Mesenchymal stem cell (in vitro differentiated cells and primary cell): ENCODE measurements at regions not wholly inside any gene's neighbourhood (a gene's known extent, or its start where the extent isn't known, plus 50 kb on each side); places are given as distances from the start of the nearest gene placed in this dataset.

Experiments used
- DNase-seq: peaks from one replicate; pipeline ENCODE4 v3.0.0-alpha.2; 2013
- H2AFZ ChIP-seq: one replicate; pipeline ENCODE4 v1.6.1; 2013; ENCODE audit warnings: low read depth, mild to moderate bottlenecking, control low read depth, inconsistent platforms, low read length, moderate library complexity
- H2AK5ac ChIP-seq: 2 replicates; pipeline ENCODE4 v1.6.1; 2013; ENCODE audit warnings: low read length, moderate library complexity, mild to moderate bottlenecking, inconsistent platforms; ENCODE audit not compliant: severe bottlenecking
- H2BK120ac ChIP-seq: one replicate; pipeline ENCODE4 v1.6.1; 2013; ENCODE audit warnings: low read depth, mild to moderate bottlenecking, inconsistent platforms, low read length, moderate library complexity
- H2BK12ac ChIP-seq, 2 experiments: one replicate each; pipeline ENCODE4 v1.6.1; 2013; ENCODE audit warnings: inconsistent platforms in 2 of 2, low read length in 2 of 2, mild to moderate bottlenecking in 2 of 2, moderate library complexity in 2 of 2, control low read depth in 1 of 2
- H2BK15ac ChIP-seq: one replicate; pipeline ENCODE4 v1.6.1; 2013; ENCODE audit warnings: mild to moderate bottlenecking, low read depth, inconsistent platforms; ENCODE audit not compliant: poor library complexity, severe bottlenecking
- H2BK5ac ChIP-seq: 2 replicates; pipeline ENCODE4 v1.6.1; 2013; ENCODE audit warnings: low read depth, mild to moderate bottlenecking, low read length, control low read depth, inconsistent platforms; ENCODE audit not compliant: poor library complexity, severe bottlenecking
- H3K14ac ChIP-seq, 2 experiments: one replicate each; pipeline ENCODE4 v1.6.1; 2013; ENCODE audit warnings: inconsistent platforms in 2 of 2, low read length in 2 of 2, control low read depth in 1 of 2, mild to moderate bottlenecking in 1 of 2, moderate library complexity in 1 of 2
- H3K18ac ChIP-seq, 2 experiments: one replicate each; pipeline ENCODE4 v1.6.1; 2013; ENCODE audit warnings: inconsistent platforms in 2 of 2, low read length in 2 of 2, control low read depth in 1 of 2, low read depth in 1 of 2, mild to moderate bottlenecking in 1 of 2
- H3K23ac ChIP-seq, 2 experiments: one replicate each; pipeline ENCODE4 v1.6.1; 2013; ENCODE audit warnings: inconsistent platforms in 2 of 2, low read length in 2 of 2, mild to moderate bottlenecking in 2 of 2, moderate library complexity in 2 of 2, control low read depth in 1 of 2
- H3K27ac ChIP-seq: 2 replicates; pipeline ENCODE4 v1.5.1; 2013; ENCODE audit warnings: mild to moderate bottlenecking, moderate library complexity, low read length, control low read depth, inconsistent platforms; ENCODE audit not compliant: poor library complexity, severe bottlenecking
- H3K27me3 ChIP-seq, 2 experiments: 2 replicates each; pipeline versions ENCODE4 v1.6.1 to v1.7.0; 2013; ENCODE audit warnings: low read length in 2 of 2, mild to moderate bottlenecking in 2 of 2, moderate library complexity in 2 of 2, control low read depth in 1 of 2, inconsistent platforms in 1 of 2; ENCODE audit not compliant: control insufficient read depth in 1 of 2, insufficient read depth in 1 of 2
- H3K36me3 ChIP-seq, 2 experiments: 2 replicates each; pipeline versions ENCODE4 v1.6.1 to v1.7.0; 2013; ENCODE audit warnings: low read length in 2 of 2, control low read depth in 1 of 2, inconsistent platforms in 1 of 2, low read depth in 1 of 2, mild to moderate bottlenecking in 1 of 2; ENCODE audit not compliant: insufficient read depth in 2 of 2, control insufficient read depth in 1 of 2
- H3K4ac ChIP-seq, 2 experiments: one replicate each; pipeline ENCODE4 v1.6.1; 2013; ENCODE audit warnings: inconsistent platforms in 2 of 2, low read length in 2 of 2, mild to moderate bottlenecking in 2 of 2, moderate library complexity in 2 of 2, control low read depth in 1 of 2, low read depth in 1 of 2
- H3K4me1 ChIP-seq: 2 replicates; pipeline ENCODE4 v1.6.1; 2013; ENCODE audit warnings: low read depth, low read length, control low read depth; ENCODE audit not compliant: control insufficient read depth, insufficient read depth
- H3K4me2 ChIP-seq: 2 replicates; pipeline ENCODE4 v1.6.1; 2013; ENCODE audit warnings: low read length, mild to moderate bottlenecking, inconsistent platforms; ENCODE audit not compliant: poor library complexity, severe bottlenecking
- H3K4me3 ChIP-seq, 2 experiments: 2 replicates each; pipeline versions ENCODE4 v1.5.1 to v1.7.0; 2013; ENCODE audit warnings: low read length in 2 of 2, mild to moderate bottlenecking in 2 of 2, control low read depth in 1 of 2, low read depth in 1 of 2; ENCODE audit not compliant: insufficient read depth in 1 of 2
- H3K79me1 ChIP-seq: replicated peaks from 2 replicates; pipeline ENCODE4 v1.6.1; 2013; ENCODE audit warnings: mild to moderate bottlenecking, control low read depth, low read length, inconsistent platforms; ENCODE audit not compliant: poor library complexity, severe bottlenecking
- H3K9ac ChIP-seq: 2 replicates; pipeline ENCODE4 v1.7.0; 2013; ENCODE audit warnings: mild to moderate bottlenecking, low read length, moderate library complexity
- H3K9me3 ChIP-seq: 2 replicates; pipeline ENCODE4 v1.7.0; 2013; ENCODE audit warnings: mild to moderate bottlenecking, low read length; ENCODE audit not compliant: control insufficient read depth
- H4K8ac ChIP-seq: one replicate; pipeline ENCODE4 v1.6.1; 2013; ENCODE audit warnings: inconsistent platforms, mild to moderate bottlenecking, low read length, moderate library complexity
- H4K91ac ChIP-seq: one replicate; pipeline ENCODE4 v1.6.1; 2013; ENCODE audit warnings: mild to moderate bottlenecking, low read length, inconsistent platforms
- WGBS: methylation state at CpG from one replicate; pipeline ENCODE4 v1.1.7; 2013; ENCODE audit warnings: mixed read lengths; 5-methylcytosine and 5-hydroxymethylcytosine counted together

DNA sequence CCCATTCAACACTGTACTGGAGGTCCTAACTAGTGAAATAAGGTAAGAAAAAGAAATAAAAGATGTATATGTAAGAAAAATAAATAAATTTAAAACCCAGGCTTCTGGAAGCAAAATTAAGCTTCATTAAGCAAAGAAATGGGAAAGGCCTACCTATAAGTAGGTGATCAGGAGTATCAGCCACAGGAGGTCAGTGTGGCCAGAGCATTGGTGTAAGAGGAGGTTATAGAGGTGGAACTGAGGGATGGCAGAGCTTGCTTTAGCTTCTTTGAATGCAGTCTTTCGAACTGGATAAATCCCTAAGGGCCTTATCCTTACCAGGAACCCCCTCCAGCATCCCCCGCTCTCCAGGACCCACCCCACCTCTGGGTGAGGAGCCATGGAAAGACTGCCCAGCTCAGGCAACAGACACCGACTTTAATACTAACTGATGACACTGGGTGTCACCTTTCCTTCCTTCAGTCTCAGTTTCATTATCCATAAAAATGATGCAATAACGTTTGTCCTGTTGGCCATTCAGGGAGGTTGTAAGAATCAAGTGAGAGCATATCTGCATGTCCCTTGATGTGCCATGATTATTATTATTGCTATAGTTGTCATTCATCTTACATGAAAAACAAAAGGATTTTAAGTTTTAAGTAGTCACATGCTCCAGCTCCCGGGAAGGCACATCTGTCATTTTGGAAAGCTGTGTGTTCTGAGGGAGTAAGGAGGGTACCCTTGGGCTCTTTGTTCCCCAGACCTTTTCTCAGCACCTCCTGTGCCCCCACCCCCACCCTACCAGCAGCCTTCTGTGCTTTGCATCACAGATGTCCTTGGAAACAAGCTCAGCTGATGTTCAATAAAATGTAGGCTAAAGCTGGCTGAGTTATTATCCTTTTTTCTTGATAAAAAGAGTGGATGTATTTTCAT, 50.8 kb upstream of the CTNNA1 start:
- H2BK15ac ChIP-seq = no peak overlapping the region
- H3K9ac ChIP-seq = no peak overlapping the region
- DNase-seq = no peak

DNA sequence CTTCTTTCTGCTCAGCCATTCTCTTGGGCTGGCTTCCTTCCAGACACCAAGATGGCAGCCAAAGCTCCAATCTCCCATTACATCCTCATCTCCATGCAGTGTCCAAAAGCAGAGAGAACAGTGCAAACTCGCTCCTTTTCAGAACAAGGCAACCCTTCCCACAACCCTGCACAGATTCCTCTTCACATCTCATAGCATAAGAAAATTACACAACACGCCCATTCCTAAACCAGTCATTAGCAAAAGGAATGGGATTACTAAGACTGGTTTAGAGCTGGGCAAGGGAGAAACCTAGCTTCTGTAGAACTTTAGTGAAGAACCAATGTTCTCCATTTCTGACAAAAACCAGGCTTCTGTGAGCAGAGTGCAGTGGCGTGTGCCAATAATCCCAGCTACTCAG, 51.5 kb upstream of the CTNNA1 start:
- Histone ChIP-seq H2BK120ac (no peak overlapping the region), H3K4me3 (no peak overlapping the region), H3K36me3 (no peaks in the 10 kb centered on the region), H3K4ac (no peak overlapping the region), H3K9ac (no peak overlapping the region), H4K91ac (no peak overlapping the region), H3K4me2 (no peak overlapping the region), H3K4me1 (peaks cover 7% of the 10 kb centered on the region), H2BK15ac (no peak overlapping the region), H2AK5ac (no peak overlapping the region), H4K8ac (no peak overlapping the region), H3K18ac (no peak overlapping the region), H2AFZ (no peak overlapping the region), H2BK12ac (no peak overlapping the region), H3K9me3 (no peaks in the 10 kb centered on the region), H3K27me3 (peaks cover 0 to 4% of the 10 kb centered on the region in 2 experiments), H3K23ac (no peak overlapping the region), H3K79me1 (no peaks in the 10 kb centered on the region), H3K27ac (no peak overlapping the region), H2BK5ac (no peak overlapping the region), H3K14ac (no peak overlapping the region)
- DNase-seq = no peak
- 89% methylated on average over 3 of the region's 3 CpGs for WGBS

More for the DNA sequence above, 50.8 kb upstream of the CTNNA1 start:
- Histone ChIP-seq H2AFZ (no peak overlapping the region), H3K4me3 (no peak overlapping the region), H2BK5ac (no peak overlapping the region), H2BK120ac (no peak overlapping the region), H3K36me3 (no peaks in the 10 kb centered on the region), H3K23ac (no peak overlapping the region), H3K9me3 (no peaks in the 10 kb centered on the region), H3K27ac (no peak overlapping the region), H2AK5ac (no peak overlapping the region), H3K27me3 (peaks cover 0 to 4% of the 10 kb centered on the region in 2 experiments), H3K4ac (no peak overlapping the region), H4K91ac (no peak overlapping the region), H3K79me1 (no peaks in the 10 kb centered on the region), H3K14ac (no peak overlapping the region), H3K18ac (no peak overlapping the region), H3K4me1 (peaks cover 3% of the 10 kb centered on the region), H3K4me2 (no peak overlapping the region), H2BK12ac (no peak overlapping the region), H4K8ac (no peak overlapping the region)
- 97% methylated on average over 3 of the region's 5 CpGs for WGBS

DNA sequence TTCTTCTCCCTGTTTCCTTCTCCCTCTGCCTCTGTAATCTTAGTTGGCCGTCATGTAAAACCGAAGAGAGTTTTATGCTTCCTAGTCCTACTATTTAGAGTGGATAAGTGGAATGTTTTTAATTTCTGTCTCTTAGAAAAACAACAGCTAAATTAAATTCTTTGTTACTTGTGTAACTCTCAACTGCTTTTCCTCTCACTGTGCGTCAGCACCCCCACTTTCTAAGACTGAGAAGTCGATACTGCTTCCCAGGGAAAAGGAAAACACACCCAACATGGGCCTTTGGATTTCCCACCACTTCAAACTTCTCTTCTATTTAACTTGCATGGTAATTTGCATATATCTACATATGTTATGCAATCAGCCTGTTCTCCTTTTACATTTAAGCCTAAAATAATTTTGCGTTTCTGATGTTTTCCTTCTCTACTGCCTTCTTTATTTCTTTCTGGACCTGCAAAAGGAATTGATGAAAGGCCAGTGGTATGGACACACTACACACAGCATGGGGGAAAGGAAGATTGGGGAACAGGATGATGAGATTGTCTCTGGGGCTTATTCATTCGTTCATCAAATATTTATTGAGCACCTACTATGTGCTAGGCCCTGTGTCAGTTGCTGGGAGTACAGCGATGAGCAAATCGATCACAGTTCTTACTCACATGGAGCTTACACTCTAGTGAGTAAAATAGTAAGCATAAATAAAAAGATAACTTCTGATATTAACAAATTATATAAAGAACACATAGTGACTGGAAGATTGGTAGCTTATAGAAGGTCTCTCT, 52.5 kb upstream of the CTNNA1 start:
- H4K8ac ChIP-seq = no peak overlapping the region
- WGBS = 90% methylated on average over 4 of the region's 8 CpGs
- H3K9me3 ChIP-seq = no peaks in the 10 kb centered on the region

DNA sequence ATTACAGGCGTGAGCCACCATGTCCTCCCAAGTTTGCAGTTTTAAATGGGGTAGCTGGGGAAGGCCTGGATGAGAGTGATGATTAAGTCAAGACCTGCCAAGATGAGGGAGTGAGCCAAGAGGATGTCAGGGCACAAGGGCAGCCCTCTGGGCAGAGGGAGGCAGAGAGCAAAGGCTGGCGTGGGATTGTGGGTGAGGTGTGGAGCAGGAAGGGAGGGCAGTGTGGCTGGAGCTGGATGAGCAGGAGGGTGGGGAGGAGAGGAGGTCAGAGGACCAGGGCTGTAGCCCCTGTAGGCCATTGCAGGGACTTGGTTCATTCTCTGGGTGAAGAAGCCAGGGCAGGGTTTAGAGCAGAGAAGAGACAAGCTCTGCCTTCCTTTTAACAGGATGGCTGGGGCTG, 53.7 kb upstream of the CTNNA1 start:
- Histone ChIP-seq H2AK5ac (no peak overlapping the region), H2BK15ac (no peak overlapping the region), H3K4ac (no peak overlapping the region), H3K36me3 (no peaks in the 10 kb centered on the region), H2BK120ac (no peak overlapping the region), H3K79me1 (no peaks in the 10 kb centered on the region), H2AFZ (no peak overlapping the region), H3K9me3 (no peaks in the 10 kb centered on the region), H2BK12ac (no peak overlapping the region), H3K27me3 (peaks cover 0 to 6% of the 10 kb centered on the region in 2 experiments), H3K27ac (no peak overlapping the region), H2BK5ac (no peak overlapping the region), H4K8ac (no peak overlapping the region), H3K23ac (no peak overlapping the region), H3K4me1 (peaks cover 16% of the 10 kb centered on the region), H3K14ac (no peak overlapping the region), H3K9ac (no peak overlapping the region), H3K4me2 (no peak overlapping the region), H3K18ac (peak overlapping the region in 1 of 2 experiments; percentile 41), H3K4me3 (no peak overlapping the region), H4K91ac (no peak overlapping the region)
- DNase-seq = no peak
- WGBS = 99% methylated on average over 2 of the region's 2 CpGs

More for the DNA sequence above, 52.5 kb upstream of the CTNNA1 start:
- no peak overlapping the region for H2AFZ ChIP-seq
- peaks cover 14% of the 10 kb centered on the region for H3K4me1 ChIP-seq
- H3K14ac ChIP-seq = no peak overlapping the region
- no peak overlapping the region for H2AK5ac ChIP-seq
- H2BK5ac ChIP-seq = no peak overlapping the region
- H3K9ac ChIP-seq = no peak overlapping the region
- H3K4ac ChIP-seq = no peak overlapping the region
- H2BK120ac ChIP-seq = no peak overlapping the region
- no peaks in the 10 kb centered on the region for H3K79me1 ChIP-seq
- H3K18ac ChIP-seq = no peak overlapping the region
- peaks cover 0 to 6% of the 10 kb centered on the region in 2 experiments for H3K27me3 ChIP-seq
- no peak overlapping the region for H2BK12ac ChIP-seq
- H3K4me2 ChIP-seq = no peak overlapping the region
- no peaks in the 10 kb centered on the region for H3K36me3 ChIP-seq
- H4K91ac ChIP-seq = no peak overlapping the region
- H3K4me3 ChIP-seq = no peak overlapping the region
- H2BK15ac ChIP-seq = no peak overlapping the region
- H3K27ac ChIP-seq = no peak overlapping the region
- no peak overlapping the region for H3K23ac ChIP-seq
- no peak for DNase-seq
